SK-N-MC (cell line): ENCODE measurements at regions not wholly inside any gene's neighbourhood (a gene's known extent, or its start where the extent isn't known, plus 50 kb on each side); places are given as distances from the start of the nearest gene placed in this dataset.

Experiments
- EZH2 ChIP-seq: fragments of 200-600 bp; sonication (generic); IDR thresholded peaks from one replicate; pipeline ENCODE4 v1.6.1; 2017; ENCODE audit warnings: antibody characterized with exemption
- FOXP2 ChIP-seq: optimal IDR thresholded peaks from 2 replicates; pipeline ENCODE3; 2011; ENCODE audit warnings: mild to moderate bottlenecking, moderate library complexity; ENCODE audit not compliant: insufficient read depth; ENCODE audit errors: extremely low read length, control extremely low read depth
- POLR2AphosphoS5 ChIP-seq: IDR thresholded peaks from 2 replicates; pipeline ENCODE4 v1.6.1; 2012; ENCODE audit warnings: mild to moderate bottlenecking, low read depth, low read length, borderline replicate concordance

- TF ChIP-seq POLR2AphosphoS5 (no peak), EZH2 (no peak), FOXP2 (no peak)
These were observed 217.6 kb downstream of the CAAP1 start for GRCh38 chr9:26675035-26675434.
